GM19372 (cell line): ENCODE measurements at regions not wholly inside any gene's neighbourhood (a gene's known extent, or its start where the extent isn't known, plus 50 kb on each side); places are given as distances from the start of the nearest gene placed in this dataset.
"Not testable (repeated sequence)": the region's sequence is repeated elsewhere in the genome, so short reads cannot be mapped to it uniquely, and the experiment has no call there.

Experiments used
- ATAC-seq: cut with Tn5 transposase; IDR thresholded peaks from one replicate; pipeline ENCODE4 v1.9.1; 2021; ENCODE audit warnings: mild to moderate bottlenecking, low read depth, moderate library complexity; ENCODE audit not compliant: unreplicated experiment

DNA sequence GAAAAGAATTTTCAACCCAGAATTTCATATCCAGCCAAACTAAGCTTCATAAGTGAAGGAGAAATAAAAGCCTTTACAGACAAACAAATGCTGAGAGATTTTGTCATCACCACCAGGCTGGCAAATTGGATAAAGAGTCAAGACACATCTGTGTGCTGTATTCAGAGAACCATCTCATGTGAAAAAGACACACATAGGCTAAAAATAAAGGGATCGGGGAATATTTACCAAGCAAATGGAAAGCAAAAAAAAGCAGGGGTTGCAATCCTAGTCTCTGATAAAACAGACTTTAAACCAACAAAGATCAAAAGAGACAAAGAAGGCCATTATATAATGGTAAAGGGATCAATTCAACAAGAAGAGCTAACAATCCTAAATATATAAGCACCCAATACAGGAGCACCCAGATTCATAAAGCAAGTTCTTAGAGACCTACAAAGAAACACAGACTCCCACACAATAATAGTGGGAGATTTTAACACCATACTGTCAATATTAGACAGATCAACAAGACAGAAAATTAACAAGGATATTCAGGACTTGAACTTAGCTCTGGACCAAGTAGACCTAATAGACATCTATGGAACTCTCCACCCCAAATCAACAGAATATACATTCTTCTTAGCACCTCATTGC lies 55.9 kb upstream of the ACSM6 start:
- not testable (repeated sequence) for ATAC-seq

DNA sequence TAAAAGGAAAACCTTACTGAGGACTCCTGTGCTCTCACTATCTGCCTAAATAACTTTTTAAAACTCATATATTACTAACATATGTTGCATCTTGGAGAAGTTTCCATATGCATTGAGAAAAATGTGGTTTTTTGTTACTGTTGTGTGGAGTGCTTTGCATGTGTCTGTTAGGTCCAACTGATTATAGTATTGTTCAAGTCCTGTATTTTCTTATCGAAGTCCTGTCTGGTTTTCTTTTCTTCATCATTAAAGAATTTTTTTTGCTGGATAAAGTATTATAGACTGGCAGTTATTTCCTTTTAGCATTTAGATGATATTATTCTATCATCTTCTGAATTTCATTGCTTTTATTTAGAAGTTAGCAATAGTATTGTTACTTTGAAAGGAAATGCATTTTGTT lies 59.5 kb upstream of the ACSM6 start:
- no peak for ATAC-seq

DNA sequence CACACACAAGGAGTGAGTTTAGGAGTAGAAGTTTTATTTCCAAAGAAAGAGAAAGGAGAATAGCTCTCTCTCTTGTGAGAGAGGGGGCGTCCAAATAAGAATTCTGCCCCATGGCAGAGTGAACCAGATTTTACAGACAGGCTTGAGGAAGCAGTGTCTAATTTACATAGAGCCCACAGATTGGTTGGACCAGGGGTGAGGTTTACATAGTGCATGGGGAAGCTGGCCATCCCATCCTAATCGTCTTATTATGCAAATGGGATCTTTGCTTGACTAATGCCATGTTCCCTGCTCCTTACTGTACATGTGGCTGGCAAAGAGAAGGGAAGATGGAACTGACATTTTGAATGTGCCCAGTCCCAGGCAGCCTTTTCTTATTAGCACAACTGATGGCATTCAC lies 60.0 kb upstream of the ACSM6 start:
- no peak for ATAC-seq

DNA sequence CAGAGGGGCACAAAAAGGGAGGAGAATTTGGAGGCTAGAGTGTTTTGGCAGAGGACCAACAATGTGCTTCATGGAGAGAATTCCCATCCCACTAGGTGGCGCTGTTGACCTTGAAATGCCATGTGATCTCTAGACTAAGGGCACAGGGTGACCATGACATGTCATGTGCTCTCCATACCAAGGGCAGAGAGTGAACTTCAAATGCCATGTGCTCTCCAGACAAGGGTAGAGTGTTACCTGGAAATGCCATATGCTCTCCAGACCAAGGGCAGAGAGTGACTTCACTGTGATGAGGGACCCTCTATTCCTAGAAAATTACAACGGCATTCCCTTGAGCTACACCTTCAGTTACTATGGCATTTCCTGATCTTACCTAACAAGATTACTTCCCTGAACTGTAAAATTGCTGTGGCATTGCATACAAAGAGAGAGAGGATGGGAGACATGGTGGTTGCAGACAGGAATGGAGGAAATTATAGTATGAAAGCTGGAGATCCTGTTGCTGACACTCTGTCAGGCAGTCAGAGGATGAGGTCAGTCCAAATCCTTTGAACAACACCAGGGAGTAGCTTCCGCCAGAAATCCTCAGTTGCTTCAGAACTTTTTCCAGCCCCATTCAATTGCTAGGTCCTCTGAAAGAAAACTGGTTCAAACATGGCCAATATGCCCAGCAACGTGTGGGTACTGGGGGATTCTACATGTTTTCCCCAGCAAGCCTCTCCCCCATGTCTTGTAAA lies 60.9 kb upstream of the ACSM6 start:
- ATAC-seq, result peak; percentile 97

DNA sequence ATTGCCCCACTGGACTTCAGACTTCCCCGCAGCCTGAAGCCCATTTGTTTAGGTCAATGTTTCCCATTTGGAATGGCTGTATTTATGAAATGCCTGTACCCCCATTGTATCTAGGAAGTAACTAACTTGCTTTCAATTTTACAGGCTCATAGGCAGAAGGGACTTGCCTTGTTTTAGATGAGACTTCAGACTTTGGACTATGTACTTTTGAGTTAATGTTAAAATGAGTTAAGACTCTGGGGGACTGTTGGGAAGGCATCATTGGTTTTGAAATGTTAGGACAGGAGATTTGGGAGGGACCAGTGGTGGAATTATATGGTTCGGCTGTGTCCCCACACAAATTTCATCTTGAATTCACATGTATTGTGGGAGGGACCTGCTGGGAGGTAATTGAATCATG lies 61.1 kb upstream of the CYP2C8 start:
- ATAC-seq, result not testable (repeated sequence)

DNA sequence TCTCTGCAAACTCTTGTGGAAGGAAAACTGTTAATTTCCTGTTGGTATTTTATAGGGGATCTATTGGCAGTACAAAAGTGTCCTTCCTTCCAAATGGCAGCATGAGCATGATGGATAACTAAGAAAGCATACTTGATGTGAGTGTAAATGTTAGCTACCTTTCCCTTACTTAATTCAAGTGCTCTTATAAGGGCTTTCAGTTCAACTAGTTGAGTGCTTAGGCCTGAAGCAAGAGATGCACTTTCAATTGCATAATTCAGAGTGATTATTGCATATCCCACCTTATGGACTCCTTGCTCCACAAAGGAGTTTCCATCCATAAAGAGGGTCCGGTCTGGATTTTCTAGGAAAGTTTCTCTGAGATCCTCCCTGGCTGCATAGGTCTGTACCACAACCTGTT lies 56.3 kb upstream of the CYP2C8 start:
- no peak for ATAC-seq

DNA sequence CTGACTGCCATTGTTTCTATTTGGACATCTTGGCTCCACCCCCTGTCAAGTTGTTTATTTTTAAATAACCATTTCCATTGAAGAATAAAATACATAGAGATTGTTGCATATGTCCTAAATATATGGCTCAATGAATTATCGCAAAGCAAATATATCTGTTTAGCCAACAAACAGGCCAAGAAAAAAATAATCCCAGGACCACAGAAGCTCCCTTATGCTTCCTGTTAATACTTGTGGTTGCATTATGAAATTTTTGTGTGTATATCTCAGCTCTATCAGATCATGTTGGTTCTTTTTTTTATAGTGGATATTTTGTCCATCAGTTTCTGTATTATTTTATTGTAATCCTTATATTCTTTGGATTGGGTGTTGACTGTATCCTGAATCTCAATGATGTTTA lies 53.4 kb upstream of the CYP2C8 start:
- no peak for ATAC-seq

DNA sequence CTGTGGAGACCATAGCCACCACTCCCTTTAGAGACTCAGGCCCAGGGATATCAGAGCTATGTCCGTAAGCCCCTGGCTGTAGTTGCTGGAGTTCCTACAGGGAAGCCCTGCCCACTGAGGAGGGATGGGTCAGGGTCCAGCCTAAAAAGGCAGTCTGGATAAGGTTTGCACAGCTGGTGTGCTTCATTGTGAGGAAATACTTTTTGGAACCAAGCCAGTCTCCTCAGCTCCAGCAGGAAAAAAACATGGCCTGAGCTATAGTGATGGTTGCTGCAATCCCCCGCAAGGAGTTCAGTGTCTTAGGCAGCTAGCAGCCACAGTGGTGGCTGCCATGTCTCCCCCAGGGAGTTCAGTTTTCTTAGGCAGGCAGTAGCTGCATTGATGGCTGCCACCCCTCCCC lies 52.6 kb upstream of the CYP2C8 start:
- ATAC-seq, result no peak
